Thoracic aorta (tissue), 2 donors: ENCODE measurements at regions not wholly inside any gene's neighbourhood (a gene's known extent, or its start where the extent isn't known, plus 50 kb on each side); places are given as distances from the start of the nearest gene placed in this dataset.

Experiments
- ATAC-seq: fragments of 150-250 bp; one replicate; pipeline ENCODE4 v1.8.0; 2017; ENCODE audit warnings: low read depth; ENCODE audit not compliant: insufficient number of reproducible peaks, low FRiP score
- DNase-seq: peaks from one replicate; pipeline ENCODE4 v3.0.0-alpha.2; 2020; ENCODE audit warnings: low spot score
- H3K27ac ChIP-seq, 2 donors: fragments of 200-600 bp; sonication (generic); 1 replicate in 1 of 2; 2 replicates in 1 of 2; pipeline ENCODE4 v1.5.1; 2016; ENCODE audit warnings: mild to moderate bottlenecking in 2 of 2, moderate library complexity in 2 of 2
- H3K27me3 ChIP-seq: fragments of 200-600 bp; sonication (generic); replicated peaks from 2 replicates; pipeline ENCODE4 v1.6.0; 2016; ENCODE audit warnings: mild to moderate bottlenecking; ENCODE audit not compliant: insufficient read depth
- H3K36me3 ChIP-seq: fragments of 200-600 bp; sonication (generic); one replicate; pipeline ENCODE4 v1.5.1; 2016
- H3K4me1 ChIP-seq, 2 donors: fragments of 200-600 bp; sonication (generic); 1 replicate in 1 of 2; 2 replicates in 1 of 2; pipeline versions ENCODE4 v1.5.1 to v1.6.0; 2016; ENCODE audit warnings: low read depth in 2 of 2, mild to moderate bottlenecking in 1 of 2; ENCODE audit not compliant: control insufficient read depth in 1 of 2
- H3K4me3 ChIP-seq: fragments of 200-600 bp; sonication (generic); 2 replicates; pipeline ENCODE4 v1.5.1; 2016; ENCODE audit warnings: mild to moderate bottlenecking
- H3K9me3 ChIP-seq: fragments of 200-600 bp; sonication (generic); 2 replicates; pipeline ENCODE4 v1.5.1; 2016
- TF ChIP-seq, protein P1 (sequence below): fragments of 200-600 bp; sonication (generic); IDR thresholded peaks from one replicate; pipeline ENCODE4 v1.5.1; 2019; ENCODE audit warnings: antibody characterized with exemption

DNA sequence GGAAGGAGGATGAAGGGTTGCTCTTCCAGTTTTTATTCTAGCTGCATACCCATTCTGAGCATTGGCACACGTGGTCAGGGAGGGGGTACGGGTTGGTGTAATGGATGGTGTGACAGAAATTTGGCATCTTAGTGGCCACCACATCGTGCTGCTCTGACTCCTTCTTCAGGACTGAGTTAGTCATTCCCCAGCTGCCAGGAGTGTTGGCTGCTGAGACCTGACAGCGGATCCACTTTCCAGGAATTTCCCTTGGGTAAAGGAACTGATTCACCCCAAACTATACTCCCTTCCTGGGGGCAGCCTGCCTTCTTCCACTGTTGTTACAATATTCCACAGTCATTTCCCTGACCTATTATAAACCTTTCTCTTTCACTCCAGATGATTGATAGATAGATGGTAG, 595.5 kb upstream of the KLHL1 start:
- Histone ChIP-seq H3K27me3 (no peaks in the 10 kb centered on the region), H3K27ac (no peak overlapping the region), H3K9me3 (no peaks in the 10 kb centered on the region), H3K36me3 (no peaks in the 10 kb centered on the region), H3K4me1 (no peaks in the 10 kb centered on the region), H3K4me3 (no peak overlapping the region)
- TF ChIP-seq, protein P1, sequence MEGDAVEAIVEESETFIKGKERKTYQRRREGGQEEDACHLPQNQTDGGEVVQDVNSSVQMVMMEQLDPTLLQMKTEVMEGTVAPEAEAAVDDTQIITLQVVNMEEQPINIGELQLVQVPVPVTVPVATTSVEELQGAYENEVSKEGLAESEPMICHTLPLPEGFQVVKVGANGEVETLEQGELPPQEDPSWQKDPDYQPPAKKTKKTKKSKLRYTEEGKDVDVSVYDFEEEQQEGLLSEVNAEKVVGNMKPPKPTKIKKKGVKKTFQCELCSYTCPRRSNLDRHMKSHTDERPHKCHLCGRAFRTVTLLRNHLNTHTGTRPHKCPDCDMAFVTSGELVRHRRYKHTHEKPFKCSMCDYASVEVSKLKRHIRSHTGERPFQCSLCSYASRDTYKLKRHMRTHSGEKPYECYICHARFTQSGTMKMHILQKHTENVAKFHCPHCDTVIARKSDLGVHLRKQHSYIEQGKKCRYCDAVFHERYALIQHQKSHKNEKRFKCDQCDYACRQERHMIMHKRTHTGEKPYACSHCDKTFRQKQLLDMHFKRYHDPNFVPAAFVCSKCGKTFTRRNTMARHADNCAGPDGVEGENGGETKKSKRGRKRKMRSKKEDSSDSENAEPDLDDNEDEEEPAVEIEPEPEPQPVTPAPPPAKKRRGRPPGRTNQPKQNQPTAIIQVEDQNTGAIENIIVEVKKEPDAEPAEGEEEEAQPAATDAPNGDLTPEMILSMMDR = no peak
- ATAC-seq = no peak
- DNase-seq = no peak

DNA sequence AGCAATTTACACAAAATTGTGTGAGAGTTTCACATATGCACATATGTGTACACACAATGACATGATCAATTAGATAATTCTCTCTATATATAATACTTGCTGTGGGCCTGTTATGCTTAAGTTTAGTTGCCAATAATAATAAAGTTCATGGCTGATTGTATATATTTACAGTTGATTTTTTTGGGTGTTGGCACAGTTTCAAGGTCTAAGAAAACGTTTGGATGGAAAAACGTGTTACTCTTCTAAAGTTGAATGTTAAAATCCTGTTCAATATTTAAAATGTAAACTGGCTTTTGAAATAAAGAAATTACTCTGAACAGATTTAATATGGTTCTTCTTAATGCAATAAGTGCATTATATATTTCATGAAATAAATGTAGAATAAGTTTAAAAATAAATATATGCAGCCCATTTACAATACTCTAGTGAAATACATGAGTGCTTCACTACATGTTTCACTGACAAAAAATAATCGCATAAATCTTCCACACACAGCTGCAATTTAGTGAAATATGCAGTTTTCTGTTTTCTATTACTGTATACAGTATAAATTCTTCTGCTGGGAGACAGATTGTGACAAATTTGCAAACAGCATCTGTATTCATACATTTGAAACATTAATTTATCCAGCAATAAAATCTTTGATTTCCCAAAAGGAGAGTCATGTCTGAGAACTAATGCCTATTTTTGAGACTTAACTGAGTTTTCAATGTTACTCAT, 586.9 kb upstream of the KLHL1 start:
- no peaks in the 10 kb centered on the region for H3K4me1 ChIP-seq
- no peaks in the 10 kb centered on the region for H3K9me3 ChIP-seq
- H3K27ac ChIP-seq = no peak overlapping the region
- H3K36me3 ChIP-seq = no peaks in the 10 kb centered on the region
- no peaks in the 10 kb centered on the region for H3K27me3 ChIP-seq
- ATAC-seq = no peak
- TF ChIP-seq, protein P1 = no peak
- H3K4me3 ChIP-seq = no peak overlapping the region
- DNase-seq = no peak

DNA sequence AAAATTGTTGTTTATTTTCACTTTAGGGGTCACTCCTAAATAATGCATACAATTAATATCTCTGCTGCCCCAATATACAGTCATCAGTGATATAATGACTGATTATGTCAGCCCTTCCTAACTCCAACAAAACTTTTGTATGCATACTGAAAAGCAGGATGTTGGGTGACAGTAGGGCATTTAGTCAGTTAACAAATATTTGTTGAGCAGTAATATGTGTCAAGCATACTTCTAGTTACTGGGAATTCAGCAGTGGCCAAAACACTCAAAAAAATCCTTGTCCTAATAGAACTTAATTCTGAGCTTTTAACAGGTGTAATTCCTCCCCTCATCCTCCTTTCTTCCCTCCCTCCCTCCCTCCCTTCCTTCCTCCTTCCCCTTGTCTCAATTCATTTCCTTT, 560.7 kb upstream of the KLHL1 start:
- DNase-seq (no peak), ATAC-seq (no peak)
- no peaks in the 10 kb centered on the region for H3K4me1 ChIP-seq
- no peaks in the 10 kb centered on the region for H3K9me3 ChIP-seq
- H3K27me3 ChIP-seq = no peaks in the 10 kb centered on the region
- no peak overlapping the region for H3K4me3 ChIP-seq
- TF ChIP-seq, protein P1 = no peak
- H3K27ac ChIP-seq = no peak overlapping the region
- H3K36me3 ChIP-seq = no peaks in the 10 kb centered on the region

DNA sequence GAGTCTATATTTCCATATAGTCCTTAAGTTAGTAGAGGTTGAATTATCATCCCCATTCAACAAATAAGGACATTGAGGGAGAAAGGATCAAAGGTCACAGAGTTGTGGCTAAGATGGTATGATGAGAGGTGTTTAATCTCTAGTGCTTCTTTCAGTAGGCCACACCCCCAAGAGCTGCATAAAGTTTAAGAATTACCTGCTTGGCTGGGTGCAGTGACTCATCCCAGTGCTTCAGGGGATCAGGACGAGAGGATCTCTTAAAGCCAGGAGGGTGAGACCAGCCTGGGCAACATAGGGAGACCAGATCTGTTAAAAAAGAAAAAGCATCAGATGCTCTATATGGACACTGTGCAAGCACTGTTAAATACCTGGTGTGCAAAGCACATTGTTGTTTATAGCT, 560.0 kb upstream of the KLHL1 start:
- Histone ChIP-seq H3K27me3 (no peaks in the 10 kb centered on the region), H3K27ac (no peak overlapping the region), H3K9me3 (no peaks in the 10 kb centered on the region), H3K36me3 (no peaks in the 10 kb centered on the region), H3K4me1 (no peaks in the 10 kb centered on the region), H3K4me3 (no peak overlapping the region)
- no peak for DNase-seq
- TF ChIP-seq, protein P1 = no peak
- ATAC-seq = no peak

DNA sequence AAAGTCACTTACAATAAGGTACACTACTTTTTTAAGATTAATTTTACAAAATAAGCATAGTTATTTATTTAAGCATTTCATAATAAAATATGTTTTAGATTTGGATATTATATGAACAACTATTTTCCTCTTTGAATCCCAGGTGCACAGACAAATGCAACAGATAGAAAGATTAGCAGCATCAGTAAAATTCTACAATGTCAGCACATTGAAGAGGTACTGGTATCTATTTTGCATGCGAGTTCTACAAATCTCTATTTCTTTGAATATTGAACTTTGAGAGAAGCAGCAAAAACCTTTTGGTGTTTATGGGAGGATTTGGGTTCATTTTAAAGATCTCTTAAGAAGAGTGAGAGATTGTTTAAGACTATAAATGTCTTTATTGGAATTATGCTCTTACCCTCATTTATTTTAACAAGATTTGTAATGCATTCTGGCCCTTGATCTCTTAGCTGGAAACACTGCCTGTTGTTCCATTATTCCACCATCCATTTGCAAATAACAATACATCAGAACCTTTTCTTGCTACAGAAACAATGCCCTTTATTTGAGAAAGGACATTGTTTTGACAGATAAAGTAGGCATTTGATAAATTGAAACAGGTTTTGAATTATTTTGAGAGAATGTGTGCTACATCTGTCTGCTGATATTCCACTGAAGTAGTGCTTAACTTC, 558.8 kb upstream of the KLHL1 start:
- Histone ChIP-seq H3K27me3 (no peaks in the 10 kb centered on the region), H3K36me3 (no peaks in the 10 kb centered on the region), H3K9me3 (no peaks in the 10 kb centered on the region), H3K4me3 (no peak overlapping the region), H3K4me1 (no peaks in the 10 kb centered on the region), H3K27ac (no peak overlapping the region)
- ATAC-seq (no peak), DNase-seq (no peak)
- TF ChIP-seq, protein P1 = no peak
